H9 (cell line): ENCODE measurements at regions not wholly inside any gene's neighbourhood (a gene's known extent, or its start where the extent isn't known, plus 50 kb on each side); places are given as distances from the start of the nearest gene placed in this dataset.

Experiments used
- DNase-seq: peaks from one replicate; pipeline ENCODE4 v3.0.0-alpha.2; 2017
- H2AFZ ChIP-seq: one replicate; pipeline ENCODE4 v1.6.1; 2013; ENCODE audit warnings: mild to moderate bottlenecking, low read length, control low read depth, moderate library complexity
- H2AK5ac ChIP-seq: 2 replicates; pipeline ENCODE4 v1.6.1; 2013; ENCODE audit warnings: low read length, control low read depth, mixed read lengths; ENCODE audit not compliant: insufficient read length
- H2BK120ac ChIP-seq: one replicate; pipeline ENCODE4 v1.6.1; 2013; ENCODE audit warnings: low read depth, mild to moderate bottlenecking, low read length, control low read depth, inconsistent platforms; ENCODE audit not compliant: poor library complexity, severe bottlenecking
- H2BK12ac ChIP-seq: 2 replicates; pipeline ENCODE4 v1.6.1; 2013; ENCODE audit warnings: low read length, control low read depth, mixed read lengths, low read depth; ENCODE audit not compliant: insufficient read length
- H2BK15ac ChIP-seq: 2 replicates; pipeline ENCODE4 v1.6.1; 2013; ENCODE audit warnings: low read depth, low read length, control low read depth
- H2BK20ac ChIP-seq: one replicate; pipeline ENCODE4 v1.6.1; 2013; ENCODE audit warnings: low read depth, mild to moderate bottlenecking, low read length, control low read depth, inconsistent platforms; ENCODE audit not compliant: poor library complexity, severe bottlenecking
- H2BK5ac ChIP-seq: 2 replicates; pipeline ENCODE4 v1.6.1; 2013; ENCODE audit warnings: low read length, control low read depth, mixed read lengths; ENCODE audit not compliant: insufficient read length
- H3K14ac ChIP-seq: 2 replicates; pipeline ENCODE4 v1.6.1; 2013; ENCODE audit warnings: low read length, control low read depth; ENCODE audit not compliant: insufficient read depth
- H3K18ac ChIP-seq: 2 replicates; pipeline ENCODE4 v1.6.1; 2013; ENCODE audit warnings: low read depth, mild to moderate bottlenecking, mixed read lengths, low read length, control low read depth; ENCODE audit not compliant: insufficient read length
- H3K23ac ChIP-seq: 2 replicates; pipeline ENCODE4 v1.6.1; 2013; ENCODE audit warnings: low read length, control low read depth, mixed read lengths, low read depth; ENCODE audit not compliant: insufficient read length
- H3K23me2 ChIP-seq: 2 replicates; pipeline ENCODE4 v1.6.1; 2013; ENCODE audit warnings: low read depth, mild to moderate bottlenecking, mixed read lengths, low read length, control low read depth; ENCODE audit not compliant: insufficient read length, poor library complexity, severe bottlenecking
- H3K27ac ChIP-seq: 2 replicates; pipeline ENCODE4 v1.5.1; 2013; ENCODE audit warnings: low read length, control low read depth, mixed read lengths, low read depth; ENCODE audit not compliant: insufficient read length
- H3K27me3 ChIP-seq: 2 replicates; pipeline ENCODE4 v1.6.1; 2013; ENCODE audit warnings: low read length, control low read depth, inconsistent platforms; ENCODE audit not compliant: insufficient read depth
- H3K4ac ChIP-seq: 2 replicates; pipeline ENCODE4 v1.6.1; 2013; ENCODE audit warnings: low read depth, mild to moderate bottlenecking, control low read depth, inconsistent platforms, low read length, moderate library complexity
- H3K4me1 ChIP-seq: 2 replicates; pipeline ENCODE4 v1.6.1; 2013; ENCODE audit warnings: low read length, control low read depth, inconsistent platforms; ENCODE audit not compliant: insufficient read depth
- H3K4me2 ChIP-seq: 2 replicates; pipeline ENCODE4 v1.6.1; 2013; ENCODE audit warnings: low read length, control low read depth, mixed read lengths; ENCODE audit not compliant: insufficient read length, insufficient read depth
- H3K56ac ChIP-seq: 2 replicates; pipeline ENCODE4 v1.6.1; 2013; ENCODE audit warnings: low read depth, mild to moderate bottlenecking, mixed read lengths, low read length, control low read depth; ENCODE audit not compliant: insufficient read length
- H3K79me1 ChIP-seq: 2 replicates; pipeline ENCODE4 v1.6.1; 2013; ENCODE audit warnings: low read depth, mild to moderate bottlenecking, moderate library complexity, low read length, control low read depth, inconsistent platforms; ENCODE audit not compliant: insufficient read depth, poor library complexity, severe bottlenecking
- H3K79me2 ChIP-seq: 2 replicates; pipeline ENCODE4 v1.6.1; 2013; ENCODE audit warnings: low read length, control low read depth, inconsistent platforms; ENCODE audit not compliant: insufficient read depth
- H3K9ac ChIP-seq: 2 replicates; pipeline ENCODE4 v1.6.1; 2013; ENCODE audit warnings: low read length, control low read depth, mixed read lengths; ENCODE audit not compliant: insufficient read length; ENCODE audit errors: extremely low read depth
- H3K9me3 ChIP-seq: one replicate; pipeline ENCODE4 v1.6.1; 2013; ENCODE audit warnings: low read depth, low read length, inconsistent platforms; ENCODE audit not compliant: control insufficient read depth
- H3T11ph ChIP-seq: one replicate; pipeline ENCODE4 v1.6.1; 2013; ENCODE audit warnings: mild to moderate bottlenecking, low read length, control low read depth, inconsistent platforms
- H4K20me1 ChIP-seq: one replicate; pipeline ENCODE4 v1.6.1; 2013; ENCODE audit not compliant: control insufficient read depth, insufficient read length, insufficient read depth
- H4K5ac ChIP-seq: 2 replicates; pipeline ENCODE4 v1.6.1; 2013; ENCODE audit warnings: low read depth, mild to moderate bottlenecking, mixed read lengths, low read length, control low read depth; ENCODE audit not compliant: insufficient read length
- H4K8ac ChIP-seq: replicated peaks from 2 replicates; pipeline ENCODE4 v1.6.1; 2013; ENCODE audit warnings: low read length, control low read depth, mixed read lengths, low read depth; ENCODE audit not compliant: insufficient read length
- H4K91ac ChIP-seq: 2 replicates; pipeline ENCODE4 v1.6.1; 2013; ENCODE audit warnings: low read depth, mild to moderate bottlenecking, moderate library complexity, mixed read lengths, low read length, control low read depth; ENCODE audit not compliant: insufficient read length
- H3K27ac Mint-ChIP-seq, 3 experiments: 2 replicates in 2 of 3; 3 replicates in 1 of 3; pipeline ENCODE4 v1.8.0; 2020 to 2021; ENCODE audit warnings: mixed read lengths in 3 of 3, mild to moderate bottlenecking in 1 of 3, moderate library complexity in 1 of 3
- H3K27me3 Mint-ChIP-seq: 2 replicates; pipeline ENCODE4 v1.8.0; 2021; ENCODE audit warnings: low read depth, mild to moderate bottlenecking, moderate library complexity, mixed read lengths
- H3K36me3 Mint-ChIP-seq, 3 experiments: 2 replicates in 2 of 3; 3 replicates in 1 of 3; pipeline ENCODE4 v1.8.0; 2020 to 2021; ENCODE audit warnings: low read depth in 3 of 3, mixed read lengths in 3 of 3; ENCODE audit not compliant: insufficient read depth in 1 of 3
- H3K4me1 Mint-ChIP-seq, 2 experiments: 2 replicates each; pipeline ENCODE4 v1.8.0; 2020; ENCODE audit warnings: mixed read lengths in 2 of 2
- H3K4me3 Mint-ChIP-seq, 2 experiments: 2 replicates in 1 of 2; 3 replicates in 1 of 2; pipeline ENCODE4 v1.8.0; 2020 to 2021; ENCODE audit warnings: mild to moderate bottlenecking in 2 of 2, mixed read lengths in 2 of 2, moderate library complexity in 1 of 2
- H3K9me3 Mint-ChIP-seq, 2 experiments: 2 replicates in 1 of 2; 3 replicates in 1 of 2; pipeline ENCODE4 v1.8.0; 2020; ENCODE audit warnings: mild to moderate bottlenecking in 2 of 2, mixed read lengths in 2 of 2, moderate library complexity in 1 of 2
- WGBS: extraction: QIAGEN DNeasy Blood & Tissue Kit; methylation state at CpG from one replicate; pipeline ENCODE4 v1.1.7; 2013; ENCODE audit warnings: missing lambda C conversion rate, low lambda C conversion rate, mixed read lengths; ENCODE audit not compliant: insufficient read length; ENCODE audit errors: extremely low coverage; 5-methylcytosine and 5-hydroxymethylcytosine counted together
- TF ChIP-seq, protein P1 (sequence below): fragments of 200-600 bp; sonication (generic); conservative IDR thresholded peaks from 3 replicates; pipeline ENCODE4 v1.8.0; 2021; ENCODE audit warnings: antibody characterized with exemption, mild to moderate bottlenecking

DNA sequence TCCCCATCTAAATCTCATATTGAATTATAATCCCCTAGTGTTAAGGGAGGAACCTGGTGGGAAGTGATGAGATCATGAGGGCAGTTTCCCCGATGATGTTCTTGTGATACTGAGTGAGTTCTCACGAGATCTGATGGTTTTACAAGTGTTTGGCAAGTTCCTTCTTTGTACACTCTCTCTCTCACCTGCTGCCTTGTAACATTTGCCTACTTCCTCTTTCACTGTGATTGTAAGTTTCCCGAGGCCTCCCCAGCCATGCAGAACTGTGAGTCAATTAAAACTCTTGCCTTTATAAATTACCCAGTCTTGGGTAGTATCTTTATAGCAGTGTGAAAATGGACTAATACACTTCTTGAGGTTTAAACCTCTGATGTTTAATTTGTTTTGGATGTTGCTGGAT lies 177.5 kb downstream of the CD8B2 start:
- Histone ChIP-seq H3K27me3 (no peaks in the 10 kb centered on the region), H3K14ac (no peak overlapping the region), H3K27ac (no peak overlapping the region), H2BK15ac (no peak overlapping the region), H4K91ac (no peak overlapping the region), H3K79me1 (no peaks in the 10 kb centered on the region), H2AK5ac (no peak overlapping the region), H4K5ac (no peak overlapping the region), H3K9me3 (no peaks in the 10 kb centered on the region), H3K4me2 (no peak overlapping the region), H3K4ac (no peak overlapping the region), H2BK20ac (no peak overlapping the region), H4K8ac (no peak overlapping the region), H2AFZ (no peak overlapping the region), H2BK5ac (no peak overlapping the region), H2BK120ac (no peak overlapping the region), H3K79me2 (no peaks in the 10 kb centered on the region), H3K9ac (no peak overlapping the region), H4K20me1 (no peaks in the 10 kb centered on the region), H2BK12ac (no peak overlapping the region), H3K56ac (no peak overlapping the region), H3T11ph (no peak overlapping the region), H3K23me2 (no peaks in the 10 kb centered on the region), H3K4me1 (no peaks in the 10 kb centered on the region), H3K18ac (no peak overlapping the region), H3K23ac (no peak overlapping the region)
- H3K36me3 Mint-ChIP-seq = peaks cover 8 to 38% (median 12%) of the 10 kb centered on the region in 3 experiments
- H3K4me3 Mint-ChIP-seq = no peak overlapping the region
- no peaks in the 10 kb centered on the region for H3K4me1 Mint-ChIP-seq
- WGBS = no CpG with 5 or more reads among the region's 3 CpGs
- H3K9me3 Mint-ChIP-seq = peaks cover 33% of the 10 kb centered on the region in 2 experiments
- no peak for DNase-seq
- H3K27me3 Mint-ChIP-seq = no peaks in the 10 kb centered on the region
- TF ChIP-seq, protein P1, sequence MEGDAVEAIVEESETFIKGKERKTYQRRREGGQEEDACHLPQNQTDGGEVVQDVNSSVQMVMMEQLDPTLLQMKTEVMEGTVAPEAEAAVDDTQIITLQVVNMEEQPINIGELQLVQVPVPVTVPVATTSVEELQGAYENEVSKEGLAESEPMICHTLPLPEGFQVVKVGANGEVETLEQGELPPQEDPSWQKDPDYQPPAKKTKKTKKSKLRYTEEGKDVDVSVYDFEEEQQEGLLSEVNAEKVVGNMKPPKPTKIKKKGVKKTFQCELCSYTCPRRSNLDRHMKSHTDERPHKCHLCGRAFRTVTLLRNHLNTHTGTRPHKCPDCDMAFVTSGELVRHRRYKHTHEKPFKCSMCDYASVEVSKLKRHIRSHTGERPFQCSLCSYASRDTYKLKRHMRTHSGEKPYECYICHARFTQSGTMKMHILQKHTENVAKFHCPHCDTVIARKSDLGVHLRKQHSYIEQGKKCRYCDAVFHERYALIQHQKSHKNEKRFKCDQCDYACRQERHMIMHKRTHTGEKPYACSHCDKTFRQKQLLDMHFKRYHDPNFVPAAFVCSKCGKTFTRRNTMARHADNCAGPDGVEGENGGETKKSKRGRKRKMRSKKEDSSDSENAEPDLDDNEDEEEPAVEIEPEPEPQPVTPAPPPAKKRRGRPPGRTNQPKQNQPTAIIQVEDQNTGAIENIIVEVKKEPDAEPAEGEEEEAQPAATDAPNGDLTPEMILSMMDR = no peak
- no peak overlapping the region for H3K27ac Mint-ChIP-seq
